Femur (tissue), 1 donor: ENCODE measurements at regions not wholly inside any gene's neighbourhood (a gene's known extent, or its start where the extent isn't known, plus 50 kb on each side); places are given as distances from the start of the nearest gene placed in this dataset.

ENCODE experiments used
- DNase-seq: peaks from one replicate; pipeline ENCODE4 v3.0.0-alpha.2; 2017

GRCh38 chr3:64985072-64985471 lies 297.3 kb upstream of the ADAMTS9 start:
- DNase-seq: no peak

GRCh38 chr3:64983583-64984359 lies 296.0 kb upstream of the ADAMTS9 start:
- DNase-seq: peak; percentile 31

GRCh38 chr3:64977308-64978100 lies 289.7 kb upstream of the ADAMTS9 start:
- DNase-seq: no peak

- DNase-seq: no peak
Observed at GRCh38 chr3:64976456-64976855, 288.7 kb upstream of the ADAMTS9 start.

GRCh38 chr3:64975147-64975546 lies 287.3 kb upstream of the ADAMTS9 start:
- peak; percentile 37 for DNase-seq

GRCh38 chr3:64974401-64974800 lies 286.6 kb upstream of the ADAMTS9 start:
- DNase-seq: no peak

- no peak for DNase-seq
Observed at GRCh38 chr3:64972793-64973192, 285.0 kb upstream of the ADAMTS9 start.

GRCh38 chr3:64971602-64972001 lies 283.8 kb upstream of the ADAMTS9 start:
- no peak for DNase-seq

- DNase-seq: no peak
Observed at GRCh38 chr3:64970634-64971033, 282.8 kb upstream of the ADAMTS9 start.

- no peak for DNase-seq
Observed at GRCh38 chr3:64961301-64961700, 273.5 kb upstream of the ADAMTS9 start.

- peak; percentile 70 for DNase-seq
Observed at GRCh38 chr3:64958199-64958843, 270.5 kb upstream of the ADAMTS9 start.

- peak; percentile 37 for DNase-seq
Observed at GRCh38 chr3:64957408-64958198, 269.8 kb upstream of the ADAMTS9 start.

GRCh38 chr3:64956711-64957325 lies 269.0 kb upstream of the ADAMTS9 start:
- peak; percentile 52 for DNase-seq

- DNase-seq: peak; percentile 56
Observed at GRCh38 chr3:64954995-64955636, 267.3 kb upstream of the ADAMTS9 start.

GRCh38 chr3:64945171-64945729 lies 257.4 kb upstream of the ADAMTS9 start:
- peak; percentile 76 for DNase-seq

- DNase-seq: no peak
Observed at GRCh38 chr3:64943866-64944265, 256.1 kb upstream of the ADAMTS9 start.

- peak; percentile 48 for DNase-seq
Observed at GRCh38 chr3:64940596-64941348, 253.0 kb upstream of the ADAMTS9 start.

- no peak for DNase-seq
Observed at GRCh38 chr3:64939747-64940450, 252.1 kb upstream of the ADAMTS9 start.

GRCh38 chr3:64939309-64939708 lies 251.5 kb upstream of the ADAMTS9 start:
- no peak for DNase-seq

- no peak for DNase-seq
Observed at GRCh38 chr3:64936556-64936955, 248.8 kb upstream of the ADAMTS9 start.
